Right renal pelvis (tissue), 4 donors: ENCODE measurements at regions not wholly inside any gene's neighbourhood (a gene's known extent, or its start where the extent isn't known, plus 50 kb on each side); places are given as distances from the start of the nearest gene placed in this dataset.

Source experiments
- DNase-seq, 4 donors: peaks; one replicate each; pipeline ENCODE4 v3.0.0-alpha.2; 2013; ENCODE audit warnings: low read depth in 4 of 4, low spot score in 3 of 4, missing footprints in 1 of 4

GRCh38 chr5:9864791-9865190 lies 234.6 kb upstream of the TAS2R1 start:
- no peak for DNase-seq

DNA sequence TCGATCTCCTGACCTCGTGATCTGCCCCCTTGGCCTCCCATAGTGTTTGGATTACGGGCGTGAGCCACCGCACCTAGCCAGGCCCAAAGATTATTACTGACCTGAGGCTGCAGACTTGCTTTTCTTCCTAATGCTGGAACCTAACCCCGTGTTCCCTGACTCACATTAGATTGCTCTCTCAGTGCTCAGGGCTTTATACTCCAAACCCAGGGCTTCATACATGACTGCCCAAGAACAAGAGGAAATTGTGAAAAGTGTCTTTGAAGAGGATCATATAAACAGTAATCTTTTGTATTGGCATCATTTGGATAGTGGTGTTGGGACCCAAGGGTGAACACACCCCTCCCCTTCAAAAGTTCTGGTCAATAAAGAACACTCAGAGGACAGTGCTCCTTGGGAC lies 233.3 kb upstream of the TAS2R1 start:
- DNase-seq, result no peak

GRCh38 chr5:9861666-9862256 lies 231.6 kb upstream of the TAS2R1 start:
- DNase-seq, result no peak

- no peak for DNase-seq
Measured at GRCh38 chr5:9859808-9860207, 229.7 kb upstream of the TAS2R1 start.

- no peak for DNase-seq
Measured at GRCh38 chr5:9858043-9858442, 227.9 kb upstream of the TAS2R1 start.

DNA sequence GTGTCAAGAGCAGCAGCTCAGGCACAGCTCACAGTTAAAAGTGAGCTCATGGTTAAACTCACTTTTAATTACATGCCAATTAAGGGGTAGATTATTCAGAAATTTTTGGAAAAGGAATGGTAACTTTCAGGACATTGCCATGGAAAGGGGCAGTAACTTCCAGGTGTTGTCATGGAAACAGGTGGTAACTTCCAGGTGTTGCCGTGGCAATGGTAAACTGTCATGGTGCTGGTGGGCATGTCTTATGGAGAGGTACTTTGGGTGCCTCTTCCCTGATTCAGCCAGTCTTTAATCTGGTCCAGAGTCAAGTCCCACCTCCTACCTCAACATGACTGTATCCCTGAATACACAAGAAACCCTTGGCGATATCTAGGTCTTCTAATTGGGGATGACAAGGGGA lies 223.2 kb upstream of the TAS2R1 start:
- no peak for DNase-seq

GRCh38 chr5:9852671-9853070 lies 222.5 kb upstream of the TAS2R1 start:
- no peak for DNase-seq

- DNase-seq, result no peak
Measured at GRCh38 chr5:9851458-9851857, 221.3 kb upstream of the TAS2R1 start.

DNA sequence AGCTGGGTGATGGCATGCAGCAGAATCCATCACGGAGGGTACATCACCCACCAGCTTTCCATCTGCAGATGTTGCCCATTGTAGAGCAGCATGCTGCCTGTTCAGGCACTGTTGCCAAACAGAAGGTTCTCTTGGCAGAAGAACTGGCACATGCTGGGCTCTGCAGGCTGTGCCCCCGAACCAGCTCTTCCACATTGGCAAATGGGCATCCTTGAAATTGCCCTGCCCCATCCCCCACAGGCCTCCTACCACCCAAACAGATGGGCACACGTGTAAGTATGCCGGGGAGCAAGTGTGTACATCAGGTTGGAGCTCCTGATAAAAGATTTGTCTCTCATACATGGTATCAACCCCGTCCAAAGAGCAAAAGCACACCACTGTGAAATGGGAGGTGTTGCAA lies 220.3 kb upstream of the TAS2R1 start:
- DNase-seq, result no peak

GRCh38 chr5:9847631-9848030 lies 217.5 kb upstream of the TAS2R1 start:
- no peak for DNase-seq

DNA sequence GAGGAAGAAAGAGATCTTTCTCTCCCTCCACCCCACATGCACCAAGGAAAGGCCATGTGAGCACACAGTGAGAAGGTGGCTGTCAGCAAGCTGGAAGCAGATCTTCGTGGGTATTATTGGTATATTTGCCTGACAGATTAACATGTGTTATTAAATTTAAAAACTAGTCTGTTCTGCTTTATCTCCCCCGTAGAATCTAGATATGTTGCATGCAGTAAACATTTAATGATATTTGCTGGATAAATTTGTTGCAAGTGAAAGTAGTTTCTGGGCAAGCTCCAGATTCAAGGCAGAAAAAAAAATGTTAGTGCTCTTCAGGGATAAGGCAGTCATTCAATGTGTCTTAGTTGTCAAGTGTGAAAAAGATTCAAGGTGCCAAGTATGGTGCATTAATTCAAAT lies 215.0 kb upstream of the TAS2R1 start:
- no peak for DNase-seq

- DNase-seq, result no peak
Measured at GRCh38 chr5:9841516-9842170, 211.5 kb upstream of the TAS2R1 start.

GRCh38 chr5:9838916-9839315 lies 208.8 kb upstream of the TAS2R1 start:
- no peak for DNase-seq

- DNase-seq, result no peak
Measured at GRCh38 chr5:9834871-9835770, 205.0 kb upstream of the TAS2R1 start.

DNA sequence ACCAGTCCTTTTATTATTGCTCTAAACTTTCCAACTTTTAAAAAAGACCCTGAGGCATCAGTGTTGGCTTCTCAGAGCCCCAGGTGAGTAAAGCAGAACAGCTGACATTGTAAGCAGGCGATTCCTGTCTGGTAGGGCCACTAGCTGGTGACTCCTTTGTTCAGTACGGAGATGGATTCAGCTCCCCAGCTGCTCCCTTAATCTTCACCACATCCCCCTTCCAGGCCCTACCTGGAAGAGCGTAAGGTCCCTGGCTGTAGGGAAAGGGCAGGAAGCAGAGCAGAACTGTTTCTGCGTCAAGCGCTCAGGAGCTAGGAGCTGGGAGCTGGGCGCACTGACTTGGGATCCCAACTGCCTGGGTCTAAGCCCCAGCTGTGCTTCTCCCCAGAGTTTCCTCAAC lies 203.7 kb upstream of the TAS2R1 start:
- DNase-seq, result no peak

- DNase-seq, result no peak
Measured at GRCh38 chr5:9832921-9833320, 202.8 kb upstream of the TAS2R1 start.

GRCh38 chr5:9831823-9832222 lies 201.7 kb upstream of the TAS2R1 start:
- DNase-seq, result no peak

GRCh38 chr5:9830184-9830583 lies 200.0 kb upstream of the TAS2R1 start:
- no peak for DNase-seq

DNA sequence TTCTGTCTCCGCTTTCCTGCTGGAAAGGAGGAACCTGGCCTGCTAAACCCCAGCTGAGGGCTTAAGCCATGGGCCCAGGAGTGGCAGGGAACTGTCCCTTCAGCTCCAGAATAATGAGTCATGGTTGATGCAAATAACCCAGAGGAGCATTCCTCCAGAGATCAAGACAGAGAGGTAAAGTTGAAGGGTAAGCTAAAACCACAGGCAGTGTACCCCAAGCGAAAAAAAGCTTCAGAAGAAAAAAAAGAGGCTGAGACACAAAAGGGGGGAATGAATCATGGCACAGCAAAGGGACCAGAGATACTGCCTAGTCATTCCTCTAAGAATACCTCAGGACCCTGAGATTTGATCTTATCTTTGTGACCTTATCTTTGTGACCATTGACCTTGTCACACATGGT lies 199.5 kb upstream of the TAS2R1 start:
- no peak for DNase-seq

DNA sequence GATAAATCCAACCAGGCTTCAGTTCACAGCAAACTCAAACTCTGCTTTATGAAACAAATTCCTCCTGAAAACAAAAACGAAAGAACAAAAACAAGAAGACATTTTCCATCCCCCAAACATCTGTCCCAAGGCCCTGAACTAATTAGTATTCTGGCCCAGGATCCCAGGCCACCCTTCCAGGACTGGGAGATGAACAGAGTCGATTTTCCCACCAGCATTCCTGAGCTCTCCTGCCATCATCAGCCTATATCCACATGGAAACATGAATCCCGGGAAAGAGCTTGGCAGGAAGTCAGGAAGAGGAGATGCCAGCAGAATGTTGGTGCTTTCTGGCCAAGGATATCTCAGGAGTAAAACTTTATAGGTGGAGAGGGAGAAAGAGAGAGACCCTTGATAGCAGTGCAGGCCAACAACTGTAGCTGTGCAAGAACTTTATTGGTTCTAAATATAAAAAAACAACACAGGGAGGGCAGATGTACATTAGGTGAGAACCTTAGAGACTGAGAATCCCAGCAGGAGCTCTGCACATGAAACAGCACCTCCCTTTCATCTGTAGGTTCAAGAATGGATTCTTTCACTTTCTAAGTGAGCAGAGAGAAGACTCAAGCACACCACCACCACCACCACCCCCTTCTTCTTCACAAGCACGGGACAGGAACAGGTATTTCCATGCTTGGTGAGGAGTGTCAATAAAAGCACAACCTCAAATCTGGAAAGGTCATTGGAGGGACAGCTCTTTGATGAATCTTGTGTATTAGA lies 190.7 kb upstream of the TAS2R1 start:
- no peak for DNase-seq

GRCh38 chr5:9818340-9818845 lies 188.2 kb upstream of the TAS2R1 start:
- no peak for DNase-seq
